ENCODE measurements at regions not wholly inside any gene's neighbourhood (a gene's known extent, or its start where the extent isn't known, plus 50 kb on each side); places are given as distances from the start of the nearest gene placed in this dataset.

DNA sequence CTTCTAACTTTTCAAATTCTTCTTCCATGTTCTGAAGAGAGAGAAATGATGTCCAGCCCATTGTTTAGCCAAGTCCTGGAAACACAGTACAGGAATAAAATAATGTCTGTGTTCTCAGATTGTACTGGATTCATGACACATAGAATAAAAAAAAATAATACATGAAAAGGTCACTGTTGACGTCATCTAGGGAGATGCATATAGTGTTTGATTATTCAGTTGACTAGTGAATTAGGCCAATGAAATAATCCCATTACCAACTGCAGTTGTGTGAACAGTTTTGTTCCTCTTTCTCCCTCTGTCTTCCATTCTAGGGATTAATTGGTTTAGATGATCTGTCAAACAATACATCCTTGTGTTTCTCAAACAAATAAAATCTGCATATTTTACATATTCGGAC lies 222.8 kb downstream of the ALDH8A1 start:
- intact Hi-C loops (cut with micrococcal nuclease) (no loop called here), dilution Hi-C loops (cut with MboI; ENCODE audit: extremely low pct_ligation_motif_present, low sequenced_read_pairs) (no loop called here)
- Histone ChIP-seq H3K36me3 (ENCODE audit: control insufficient read depth in 2 of 2, extremely low read depth in 1 of 2, insufficient read depth in 2 of 2, low read length in 2 of 2) (no peaks in the 10 kb centered on the region), H3K27me3 (ENCODE audit: control insufficient read depth in 2 of 2, insufficient read depth in 2 of 2, low read length in 2 of 2) (no peaks in the 10 kb centered on the region), H3K4me1 (ENCODE audit: control insufficient read depth, extremely low read depth, insufficient read depth, low read length) (peaks cover 12% of the 10 kb centered on the region), H3K4me2 (ENCODE audit: insufficient read depth, low read length) (no peak overlapping the region), H3K9me3 (replicated peaks; ENCODE audit: control insufficient read depth, insufficient read depth, low read length) (no peaks in the 10 kb centered on the region), H3K79me2 (ENCODE audit: control insufficient read depth, insufficient read depth, low read length) (no peaks in the 10 kb centered on the region), H2AFZ (ENCODE audit: low read depth, low read length) (no peak overlapping the region), H4K20me1 (replicated peaks; ENCODE audit: control insufficient read depth, extremely low read depth, insufficient read depth, low read length) (no peaks in the 10 kb centered on the region), H3K27ac (ENCODE audit: insufficient read depth, low read depth, low read length) (no peak overlapping the region), H3K4me3 (replicated peaks in 1 of 3; ENCODE audit: insufficient read depth in 1 of 3, low read depth in 1 of 3, low read length in 3 of 3) (no peak overlapping the region), H3K9ac (replicated peaks; ENCODE audit: extremely low read depth, insufficient read depth, low read length) (no peak overlapping the region), H3K9me1 (replicated peaks; ENCODE audit: control insufficient read depth, extremely low read depth, insufficient read depth, low read length) (no peaks in the 10 kb centered on the region)
- POLR2A ChIA-PET: no interaction called here
- CTCF ChIA-PET: interaction anchor here (1.2 to 2.2 kb wide), 2 partner anchors 13 to 17 kb away, joined by 3 to 9 read pairs; no protein-coding TSS in a partner anchor
- no peak for DNase-seq (ENCODE audit: low read depth, low spot score)
- TF ChIP-seq, protein P1, sequence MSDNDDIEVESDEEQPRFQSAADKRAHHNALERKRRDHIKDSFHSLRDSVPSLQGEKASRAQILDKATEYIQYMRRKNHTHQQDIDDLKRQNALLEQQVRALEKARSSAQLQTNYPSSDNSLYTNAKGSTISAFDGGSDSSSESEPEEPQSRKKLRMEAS (IDR thresholded peaks at IDR 0.05; ENCODE audit: insufficient read depth, insufficient read length): no peak
- TF ChIP-seq, protein P2, sequence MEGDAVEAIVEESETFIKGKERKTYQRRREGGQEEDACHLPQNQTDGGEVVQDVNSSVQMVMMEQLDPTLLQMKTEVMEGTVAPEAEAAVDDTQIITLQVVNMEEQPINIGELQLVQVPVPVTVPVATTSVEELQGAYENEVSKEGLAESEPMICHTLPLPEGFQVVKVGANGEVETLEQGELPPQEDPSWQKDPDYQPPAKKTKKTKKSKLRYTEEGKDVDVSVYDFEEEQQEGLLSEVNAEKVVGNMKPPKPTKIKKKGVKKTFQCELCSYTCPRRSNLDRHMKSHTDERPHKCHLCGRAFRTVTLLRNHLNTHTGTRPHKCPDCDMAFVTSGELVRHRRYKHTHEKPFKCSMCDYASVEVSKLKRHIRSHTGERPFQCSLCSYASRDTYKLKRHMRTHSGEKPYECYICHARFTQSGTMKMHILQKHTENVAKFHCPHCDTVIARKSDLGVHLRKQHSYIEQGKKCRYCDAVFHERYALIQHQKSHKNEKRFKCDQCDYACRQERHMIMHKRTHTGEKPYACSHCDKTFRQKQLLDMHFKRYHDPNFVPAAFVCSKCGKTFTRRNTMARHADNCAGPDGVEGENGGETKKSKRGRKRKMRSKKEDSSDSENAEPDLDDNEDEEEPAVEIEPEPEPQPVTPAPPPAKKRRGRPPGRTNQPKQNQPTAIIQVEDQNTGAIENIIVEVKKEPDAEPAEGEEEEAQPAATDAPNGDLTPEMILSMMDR (IDR thresholded peaks at IDR 0.05; ENCODE audit: extremely low read depth in 1 of 2, insufficient read depth in 1 of 2, low read depth in 1 of 2, low read length in 2 of 2): no peak
- TF ChIP-seq GATA2 (IDR thresholded peaks at IDR 0.05; ENCODE audit: insufficient read depth, insufficient read length, low read depth, low read length) (no peak), MYC (IDR thresholded peaks at IDR 0.05; ENCODE audit: low read depth, low read length) (no peak), FOS (IDR thresholded peaks at IDR 0.05; ENCODE audit: borderline replicate concordance, insufficient read depth, low read length) (no peak), JUN (IDR thresholded peaks at IDR 0.05; ENCODE audit: borderline replicate concordance, insufficient read depth, insufficient read length, low read depth) (no peak), EZH2 (IDR thresholded peaks at IDR 0.05; ENCODE audit: borderline replicate concordance, low read depth, low read length, severe bottlenecking) (no peak), POLR2A (IDR thresholded peaks at IDR 0.05; ENCODE audit: low read depth, low read length) (no peak), POLR2AphosphoS5 (IDR thresholded peaks at IDR 0.05; ENCODE audit: insufficient read depth, low read depth, low read length) (no peak)
- no TSS peak for BruUV-seq (replicated peaks)
- no peak for FAIRE-seq

Data from endothelial cell of umbilical vein (primary cell).